ENCODE measurements at regions not wholly inside any gene's neighbourhood (a gene's known extent, or its start where the extent isn't known, plus 50 kb on each side); places are given as distances from the start of the nearest gene placed in this dataset.

- Histone ChIP-seq H3K9me3 (ENCODE audit: control extremely low read depth in 1 of 5, control insufficient read depth in 4 of 5, insufficient read depth in 2 of 5, low read depth in 1 of 5, low read length in 4 of 5) (no peaks in the 10 kb centered on the region), H3K27me3 (replicated peaks in 2 of 5; ENCODE audit: control insufficient read depth in 4 of 5, insufficient read depth in 5 of 5, low read length in 4 of 5) (no peaks in the 10 kb centered on the region), H3K27ac (ENCODE audit: insufficient read depth in 1 of 2, low read depth in 1 of 2, low read length in 2 of 2, poor library complexity in 1 of 2, severe bottlenecking in 2 of 2) (no peak overlapping the region), H3K4me3 (ENCODE audit: control insufficient read depth in 1 of 7, extremely low read depth in 1 of 7, insufficient read depth in 4 of 7, low read depth in 2 of 7, low read length in 6 of 7) (no peak overlapping the region), H3K4me1 (ENCODE audit: control extremely low read depth in 1 of 4, control insufficient read depth in 4 of 4, insufficient read depth in 4 of 4, low read length in 3 of 4) (no peaks in the 10 kb centered on the region), H3K36me3 (ENCODE audit: control insufficient read depth in 4 of 4, insufficient read depth in 4 of 4, low read length in 3 of 4) (no peaks in the 10 kb centered on the region)
- WGBS (ENCODE audit: insufficient coverage), result 100% methylated on average over 2 of the region's 2 CpGs
- ChIA-PET POLR2A (no interaction called here), CTCF (no interaction called here)
- no peak for DNase-seq
Measured at GRCh38 chr4:34181891-34182290, 2062.4 kb downstream of the ARAP2 start.

- Histone ChIP-seq H3K4me3 (ENCODE audit: control insufficient read depth in 1 of 7, extremely low read depth in 1 of 7, insufficient read depth in 4 of 7, low read depth in 2 of 7, low read length in 6 of 7) (no peak overlapping the region), H3K36me3 (ENCODE audit: control insufficient read depth in 4 of 4, insufficient read depth in 4 of 4, low read length in 3 of 4) (no peaks in the 10 kb centered on the region), H3K27ac (ENCODE audit: insufficient read depth in 1 of 2, low read depth in 1 of 2, low read length in 2 of 2, poor library complexity in 1 of 2, severe bottlenecking in 2 of 2) (no peak overlapping the region), H3K27me3 (replicated peaks in 2 of 5; ENCODE audit: control insufficient read depth in 4 of 5, insufficient read depth in 5 of 5, low read length in 4 of 5) (no peaks in the 10 kb centered on the region), H3K9me3 (ENCODE audit: control extremely low read depth in 1 of 5, control insufficient read depth in 4 of 5, insufficient read depth in 2 of 5, low read depth in 1 of 5, low read length in 4 of 5) (no peaks in the 10 kb centered on the region), H3K4me1 (ENCODE audit: control extremely low read depth in 1 of 4, control insufficient read depth in 4 of 4, insufficient read depth in 4 of 4, low read length in 3 of 4) (no peaks in the 10 kb centered on the region)
- DNase-seq, result no peak
- ChIA-PET CTCF (no interaction called here), POLR2A (no interaction called here)
- 90% methylated on average over 2 of the region's 4 CpGs for WGBS (ENCODE audit: insufficient coverage)
Measured at GRCh38 chr4:34182306-34182705, 2062.0 kb downstream of the ARAP2 start.

GRCh38 chr4:34183926-34184325 is 2060.4 kb downstream of the ARAP2 start:
- H3K4me3 ChIP-seq (ENCODE audit: control insufficient read depth in 1 of 7, extremely low read depth in 1 of 7, insufficient read depth in 4 of 7, low read depth in 2 of 7, low read length in 6 of 7), result no peak overlapping the region
- H3K9me3 ChIP-seq (ENCODE audit: control extremely low read depth in 1 of 5, control insufficient read depth in 4 of 5, insufficient read depth in 2 of 5, low read depth in 1 of 5, low read length in 4 of 5), result no peaks in the 10 kb centered on the region
- H3K4me1 ChIP-seq (ENCODE audit: control extremely low read depth in 1 of 4, control insufficient read depth in 4 of 4, insufficient read depth in 4 of 4, low read length in 3 of 4), result no peaks in the 10 kb centered on the region
- ChIA-PET CTCF (no interaction called here), POLR2A (no interaction called here)
- H3K36me3 ChIP-seq (ENCODE audit: control insufficient read depth in 4 of 4, insufficient read depth in 4 of 4, low read length in 3 of 4), result no peaks in the 10 kb centered on the region
- no peak for DNase-seq
- WGBS (ENCODE audit: insufficient coverage), result 81% methylated on average over 3 of the region's 3 CpGs
- no peak overlapping the region for H3K27ac ChIP-seq (ENCODE audit: insufficient read depth in 1 of 2, low read depth in 1 of 2, low read length in 2 of 2, poor library complexity in 1 of 2, severe bottlenecking in 2 of 2)
- H3K27me3 ChIP-seq (replicated peaks in 2 of 5; ENCODE audit: control insufficient read depth in 4 of 5, insufficient read depth in 5 of 5, low read length in 4 of 5), result no peaks in the 10 kb centered on the region

- ChIA-PET CTCF (no interaction called here), POLR2A (no interaction called here)
- DNase-seq, result no peak
- Histone ChIP-seq H3K36me3 (ENCODE audit: control insufficient read depth in 4 of 4, insufficient read depth in 4 of 4, low read length in 3 of 4) (no peaks in the 10 kb centered on the region), H3K27ac (ENCODE audit: insufficient read depth in 1 of 2, low read depth in 1 of 2, low read length in 2 of 2, poor library complexity in 1 of 2, severe bottlenecking in 2 of 2) (no peak overlapping the region), H3K4me3 (ENCODE audit: control insufficient read depth in 1 of 7, extremely low read depth in 1 of 7, insufficient read depth in 4 of 7, low read depth in 2 of 7, low read length in 6 of 7) (no peak overlapping the region), H3K9me3 (ENCODE audit: control extremely low read depth in 1 of 5, control insufficient read depth in 4 of 5, insufficient read depth in 2 of 5, low read depth in 1 of 5, low read length in 4 of 5) (no peaks in the 10 kb centered on the region), H3K4me1 (ENCODE audit: control extremely low read depth in 1 of 4, control insufficient read depth in 4 of 4, insufficient read depth in 4 of 4, low read length in 3 of 4) (no peaks in the 10 kb centered on the region), H3K27me3 (replicated peaks in 2 of 5; ENCODE audit: control insufficient read depth in 4 of 5, insufficient read depth in 5 of 5, low read length in 4 of 5) (no peaks in the 10 kb centered on the region)
- WGBS (ENCODE audit: insufficient coverage), result 100% methylated on average over 1 of the region's 1 CpG
Measured at GRCh38 chr4:34187056-34187455, 2057.3 kb downstream of the ARAP2 start.

- H3K9me3 ChIP-seq (ENCODE audit: control extremely low read depth in 1 of 5, control insufficient read depth in 4 of 5, insufficient read depth in 2 of 5, low read depth in 1 of 5, low read length in 4 of 5), result no peaks in the 10 kb centered on the region
- H3K4me3 ChIP-seq (ENCODE audit: control insufficient read depth in 1 of 7, extremely low read depth in 1 of 7, insufficient read depth in 4 of 7, low read depth in 2 of 7, low read length in 6 of 7), result no peak overlapping the region
- H3K27me3 ChIP-seq (replicated peaks in 2 of 5; ENCODE audit: control insufficient read depth in 4 of 5, insufficient read depth in 5 of 5, low read length in 4 of 5), result no peaks in the 10 kb centered on the region
- DNase-seq, result no peak
- ChIA-PET CTCF (no interaction called here), POLR2A (no interaction called here)
- no peak overlapping the region for H3K27ac ChIP-seq (ENCODE audit: insufficient read depth in 1 of 2, low read depth in 1 of 2, low read length in 2 of 2, poor library complexity in 1 of 2, severe bottlenecking in 2 of 2)
- H3K4me1 ChIP-seq (ENCODE audit: control extremely low read depth in 1 of 4, control insufficient read depth in 4 of 4, insufficient read depth in 4 of 4, low read length in 3 of 4), result no peaks in the 10 kb centered on the region
- H3K36me3 ChIP-seq (ENCODE audit: control insufficient read depth in 4 of 4, insufficient read depth in 4 of 4, low read length in 3 of 4), result no peaks in the 10 kb centered on the region
Measured at GRCh38 chr4:34191443-34191842, 2052.9 kb downstream of the ARAP2 start.

GRCh38 chr4:34193451-34194154 is 2050.7 kb downstream of the ARAP2 start:
- Histone ChIP-seq H3K9me3 (ENCODE audit: control extremely low read depth in 1 of 5, control insufficient read depth in 4 of 5, insufficient read depth in 2 of 5, low read depth in 1 of 5, low read length in 4 of 5) (no peaks in the 10 kb centered on the region), H3K4me3 (ENCODE audit: control insufficient read depth in 1 of 7, extremely low read depth in 1 of 7, insufficient read depth in 4 of 7, low read depth in 2 of 7, low read length in 6 of 7) (no peak overlapping the region), H3K27ac (ENCODE audit: insufficient read depth in 1 of 2, low read depth in 1 of 2, low read length in 2 of 2, poor library complexity in 1 of 2, severe bottlenecking in 2 of 2) (no peak overlapping the region), H3K4me1 (ENCODE audit: control extremely low read depth in 1 of 4, control insufficient read depth in 4 of 4, insufficient read depth in 4 of 4, low read length in 3 of 4) (no peaks in the 10 kb centered on the region), H3K36me3 (ENCODE audit: control insufficient read depth in 4 of 4, insufficient read depth in 4 of 4, low read length in 3 of 4) (no peaks in the 10 kb centered on the region), H3K27me3 (replicated peaks in 2 of 5; ENCODE audit: control insufficient read depth in 4 of 5, insufficient read depth in 5 of 5, low read length in 4 of 5) (no peaks in the 10 kb centered on the region)
- ChIA-PET CTCF (no interaction called here), POLR2A (no interaction called here)
- 89% methylated on average over 1 of the region's 5 CpGs for WGBS (ENCODE audit: insufficient coverage)
- no peak for DNase-seq

- no CpG with 5 or more reads among the region's 2 CpGs for WGBS (ENCODE audit: insufficient coverage)
- no peaks in the 10 kb centered on the region for H3K4me1 ChIP-seq (ENCODE audit: control extremely low read depth in 1 of 4, control insufficient read depth in 4 of 4, insufficient read depth in 4 of 4, low read length in 3 of 4)
- no peak overlapping the region for H3K4me3 ChIP-seq (ENCODE audit: control insufficient read depth in 1 of 7, extremely low read depth in 1 of 7, insufficient read depth in 4 of 7, low read depth in 2 of 7, low read length in 6 of 7)
- CTCF ChIA-PET, result no interaction called here
- POLR2A ChIA-PET, result no interaction called here
- no peak for DNase-seq
- H3K36me3 ChIP-seq (ENCODE audit: control insufficient read depth in 4 of 4, insufficient read depth in 4 of 4, low read length in 3 of 4), result no peaks in the 10 kb centered on the region
- H3K27me3 ChIP-seq (replicated peaks in 2 of 5; ENCODE audit: control insufficient read depth in 4 of 5, insufficient read depth in 5 of 5, low read length in 4 of 5), result no peaks in the 10 kb centered on the region
- H3K9me3 ChIP-seq (ENCODE audit: control extremely low read depth in 1 of 5, control insufficient read depth in 4 of 5, insufficient read depth in 2 of 5, low read depth in 1 of 5, low read length in 4 of 5), result no peaks in the 10 kb centered on the region
- no peak overlapping the region for H3K27ac ChIP-seq (ENCODE audit: insufficient read depth in 1 of 2, low read depth in 1 of 2, low read length in 2 of 2, poor library complexity in 1 of 2, severe bottlenecking in 2 of 2)
Measured at GRCh38 chr4:34194585-34194984, 2049.7 kb downstream of the ARAP2 start.

All from common myeloid progenitor, CD34-positive (primary cell).